ENCODE measurements at regions not wholly inside any gene's neighbourhood (a gene's known extent, or its start where the extent isn't known, plus 50 kb on each side); places are given as distances from the start of the nearest gene placed in this dataset.
"Not testable (repeated sequence)": the region's sequence is repeated elsewhere in the genome, so short reads cannot be mapped to it uniquely, and the experiment has no call there.

GRCh38 chr2:208800887-208801286 is 394.3 kb downstream of the PTH2R start:
- DNase-seq (ENCODE audit: low read depth) = not testable (repeated sequence)

- no peak for DNase-seq (ENCODE audit: low read depth)
Observed at GRCh38 chr2:208807756-208808155, 401.2 kb downstream of the PTH2R start.

- not testable (repeated sequence) for DNase-seq (ENCODE audit: low read depth)
Observed at GRCh38 chr2:208811885-208812284, 405.3 kb downstream of the PTH2R start.

- no peak for DNase-seq (ENCODE audit: low read depth)
Observed at GRCh38 chr2:208819190-208819589, 412.6 kb downstream of the PTH2R start.

GRCh38 chr2:208820014-208820688 is 413.6 kb downstream of the PTH2R start:
- DNase-seq (ENCODE audit: low read depth) = no peak

GRCh38 chr2:208827109-208827508 is 420.5 kb downstream of the PTH2R start:
- no peak for DNase-seq (ENCODE audit: low read depth)

- DNase-seq (ENCODE audit: low read depth) = no peak
Observed at GRCh38 chr2:208827549-208828221, 421.1 kb downstream of the PTH2R start.

- DNase-seq (ENCODE audit: low read depth) = no peak
Observed at GRCh38 chr2:208830203-208830602, 423.6 kb downstream of the PTH2R start.

- DNase-seq (ENCODE audit: low read depth) = no peak
Observed at GRCh38 chr2:208847651-208848050, 441.1 kb downstream of the PTH2R start.

- DNase-seq (ENCODE audit: low read depth) = no peak
Observed at GRCh38 chr2:208854717-208855116, 448.1 kb downstream of the PTH2R start.

- no peak for DNase-seq (ENCODE audit: low read depth)
Observed at GRCh38 chr2:208867374-208867773, 460.8 kb downstream of the PTH2R start.

- no peak for DNase-seq (ENCODE audit: low read depth)
Observed at GRCh38 chr2:208872591-208872990, 466.0 kb downstream of the PTH2R start.

GRCh38 chr2:208879666-208880065 is 473.1 kb downstream of the PTH2R start:
- DNase-seq (ENCODE audit: low read depth) = no peak

- DNase-seq (ENCODE audit: low read depth) = no peak
Observed at GRCh38 chr2:208880171-208880570, 473.6 kb downstream of the PTH2R start.

GRCh38 chr2:208890486-208890885 is 483.9 kb downstream of the PTH2R start:
- no peak for DNase-seq (ENCODE audit: low read depth)

GRCh38 chr2:208892203-208892602 is 485.6 kb downstream of the PTH2R start:
- no peak for DNase-seq (ENCODE audit: low read depth)

- no peak for DNase-seq (ENCODE audit: low read depth)
Observed at GRCh38 chr2:208906330-208906729, 499.7 kb downstream of the PTH2R start.

- no peak for DNase-seq (ENCODE audit: low read depth)
Observed at GRCh38 chr2:208915401-208915800, 508.4 kb upstream of the MAP2 start.

- DNase-seq (ENCODE audit: low read depth) = no peak
Observed at GRCh38 chr2:208916881-208917280, 507.0 kb upstream of the MAP2 start.

GRCh38 chr2:208921358-208921757 is 502.5 kb upstream of the MAP2 start:
- DNase-seq (ENCODE audit: low read depth) = not testable (repeated sequence)

GRCh38 chr2:208927867-208928266 is 496.0 kb upstream of the MAP2 start:
- DNase-seq (ENCODE audit: low read depth) = no peak

- no peak for DNase-seq (ENCODE audit: low read depth)
Observed at GRCh38 chr2:208929139-208929864, 494.5 kb upstream of the MAP2 start.

GRCh38 chr2:208929894-208930427 is 493.9 kb upstream of the MAP2 start:
- DNase-seq (ENCODE audit: low read depth) = no peak

Data from non-pigmented ciliary epithelial cell (primary cell).